Prostate gland (tissue), 2 donors: ENCODE measurements at regions not wholly inside any gene's neighbourhood (a gene's known extent, or its start where the extent isn't known, plus 50 kb on each side); places are given as distances from the start of the nearest gene placed in this dataset.

ENCODE experiments used
- CTCF ChIP-seq, 4 experiments: fragments of 200-600 bp in 2 of 4; fragments of 450-650 bp in 2 of 4; sonication (generic) in 2 of 4; IDR thresholded peaks; 1 replicate in 3 of 4; 2 replicates in 1 of 4; pipeline ENCODE4 v1.5.1; 2016 to 2019; ENCODE audit warnings: antibody characterized with exemption in 4 of 4, mild to moderate bottlenecking in 2 of 4, moderate library complexity in 2 of 4
- POLR2A ChIP-seq: fragments of 450-650 bp; IDR thresholded peaks from one replicate; pipeline ENCODE4 v1.6.1; 2016; ENCODE audit warnings: antibody characterized with exemption, mild to moderate bottlenecking

GRCh38 chr5:167716126-167716775 is 575.2 kb upstream of the WWC1 start:
- TF ChIP-seq CTCF (IDR thresholded peaks at IDR 0.05) (no peak), POLR2A (no peak)
